GM18507 (cell line): ENCODE measurements at regions not wholly inside any gene's neighbourhood (a gene's known extent, or its start where the extent isn't known, plus 50 kb on each side); places are given as distances from the start of the nearest gene placed in this dataset.

Experiments
- DNase-seq: peaks from one replicate; pipeline ENCODE4 v3.0.0; 2011; ENCODE audit warnings: low read depth; ENCODE audit not compliant: insufficient read length; ENCODE audit errors: extremely low spot score
- FAIRE-seq: peaks from 2 replicates; lab custom pipeline; 2011; peaks lifted over from hg19 to GRCh38; lab: Jason Lieb, UNC

GRCh38 chr14:101191721-101192660 lies 288.5 kb upstream of the RTL1 start:
- FAIRE-seq (no peak), DNase-seq (no peak)

GRCh38 chr14:101192661-101193000 lies 289.1 kb upstream of the RTL1 start:
- FAIRE-seq (no peak), DNase-seq (no peak)

GRCh38 chr14:101193106-101193844 lies 289.8 kb upstream of the RTL1 start:
- no peak for FAIRE-seq
- DNase-seq, result no peak

- DNase-seq, result no peak
- FAIRE-seq, result no peak
Measured at GRCh38 chr14:101193845-101194372, 290.4 kb upstream of the RTL1 start.

- DNase-seq, result no peak
- no peak for FAIRE-seq
Measured at GRCh38 chr14:101194373-101195308, 291.1 kb upstream of the RTL1 start.

GRCh38 chr14:101195309-101195901 lies 291.9 kb upstream of the RTL1 start:
- DNase-seq, result no peak
- no peak for FAIRE-seq

GRCh38 chr14:101196051-101196712 lies 292.7 kb upstream of the RTL1 start:
- DNase-seq (no peak), FAIRE-seq (no peak)

- DNase-seq, result no peak
- FAIRE-seq, result no peak
Measured at GRCh38 chr14:101196795-101197590, 293.5 kb upstream of the RTL1 start.

GRCh38 chr14:101197595-101198397 lies 294.3 kb upstream of the RTL1 start:
- DNase-seq (no peak), FAIRE-seq (no peak)

- no peak for FAIRE-seq
Measured at GRCh38 chr14:101198398-101199027, 295.0 kb upstream of the RTL1 start.

GRCh38 chr14:101199028-101199770 lies 295.7 kb upstream of the RTL1 start:
- FAIRE-seq (no peak), DNase-seq (no peak)

More at GRCh38 chr14:101198398-101199027, 295.0 kb upstream of the RTL1 start:
- DNase-seq, result no peak

GRCh38 chr14:101200008-101200649 lies 296.6 kb upstream of the RTL1 start:
- DNase-seq (no peak), FAIRE-seq (no peak)

GRCh38 chr14:101200650-101201516 lies 297.4 kb upstream of the RTL1 start:
- FAIRE-seq (no peak), DNase-seq (no peak)

- no peak for FAIRE-seq
- no peak for DNase-seq
Measured at GRCh38 chr14:101201535-101202151, 298.1 kb upstream of the RTL1 start.
